ENCODE measurements at regions not wholly inside any gene's neighbourhood (a gene's known extent, or its start where the extent isn't known, plus 50 kb on each side); places are given as distances from the start of the nearest gene placed in this dataset.

DNA sequence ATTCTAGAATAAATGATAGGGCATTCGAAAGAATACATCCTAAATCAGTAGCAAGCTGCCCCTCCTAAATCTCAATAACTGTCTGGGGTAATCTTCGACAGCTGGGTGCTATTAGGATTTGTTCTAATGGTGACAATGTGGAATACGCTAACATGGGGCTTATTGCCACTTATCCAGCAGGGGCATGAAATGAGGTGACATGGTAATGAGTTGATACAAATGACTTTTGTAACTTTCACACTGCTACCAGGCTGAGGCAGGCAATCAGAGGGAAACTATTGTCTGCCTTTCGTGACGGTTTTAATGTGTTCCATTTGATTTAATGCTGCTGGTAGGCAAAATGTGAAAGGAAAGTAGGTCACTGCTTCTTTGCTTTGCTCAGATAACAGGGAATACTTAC lies 1047.4 kb upstream of the PABPC4L start:
- H3K36me3 Mint-ChIP-seq (ENCODE audit: low read depth): no peaks in the 10 kb centered on the region
- H3K27me3 Mint-ChIP-seq: no peaks in the 10 kb centered on the region
- ATAC-seq (no peak), DNase-seq (no peak)
- no peaks in the 10 kb centered on the region for H3K4me1 Mint-ChIP-seq
- no peak overlapping the region for H3K4me3 Mint-ChIP-seq
- no peak overlapping the region for H3K27ac Mint-ChIP-seq
- no peaks in the 10 kb centered on the region for H3K9me3 Mint-ChIP-seq

DNA sequence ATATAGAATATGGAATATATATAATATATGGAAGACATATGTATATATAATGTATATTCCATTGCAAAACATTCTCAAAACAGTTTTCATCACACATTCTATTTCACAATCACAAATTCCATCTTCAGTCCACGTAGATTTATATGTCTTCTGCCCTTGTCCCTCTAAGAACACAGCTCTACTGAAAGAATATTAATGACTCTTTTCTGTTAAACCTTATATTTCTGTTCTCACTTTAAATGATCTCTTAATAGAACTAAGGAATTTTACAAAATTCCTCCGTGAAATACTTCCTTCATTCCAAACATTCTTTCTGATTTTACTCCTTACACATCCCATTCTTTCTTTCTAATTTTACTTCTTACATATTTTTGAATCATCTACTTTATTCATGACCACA lies 1043.1 kb upstream of the PABPC4L start:
- Mint-ChIP-seq H3K4me3 (no peak overlapping the region), H3K9me3 (no peaks in the 10 kb centered on the region), H3K36me3 (ENCODE audit: low read depth) (no peaks in the 10 kb centered on the region), H3K27ac (no peak overlapping the region), H3K27me3 (no peaks in the 10 kb centered on the region), H3K4me1 (no peaks in the 10 kb centered on the region)
- ATAC-seq: no peak
- no peak for DNase-seq

DNA sequence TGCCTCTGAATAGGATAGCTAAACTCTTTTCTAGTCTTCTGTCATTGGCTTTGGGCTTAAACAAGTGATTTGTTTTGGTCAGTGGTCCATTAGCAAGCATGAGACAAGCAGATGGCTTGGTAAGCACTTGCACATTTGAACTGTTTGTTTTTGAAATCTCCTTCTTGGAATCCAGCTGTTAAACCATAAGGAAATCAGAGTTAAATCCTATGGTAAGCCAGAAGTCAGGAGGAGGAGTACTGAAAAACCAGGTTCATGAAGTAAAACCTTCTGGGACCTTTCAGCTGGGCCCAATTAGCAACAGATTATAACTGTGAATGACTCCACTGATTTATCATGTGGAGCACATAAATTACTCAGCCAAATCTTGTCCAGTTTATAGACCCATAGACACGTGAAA lies 1042.5 kb upstream of the PABPC4L start:
- DNase-seq (no peak), ATAC-seq (no peak)
- Mint-ChIP-seq H3K4me1 (no peaks in the 10 kb centered on the region), H3K36me3 (ENCODE audit: low read depth) (no peaks in the 10 kb centered on the region), H3K27me3 (no peaks in the 10 kb centered on the region), H3K4me3 (no peak overlapping the region), H3K9me3 (no peaks in the 10 kb centered on the region), H3K27ac (no peak overlapping the region)

DNA sequence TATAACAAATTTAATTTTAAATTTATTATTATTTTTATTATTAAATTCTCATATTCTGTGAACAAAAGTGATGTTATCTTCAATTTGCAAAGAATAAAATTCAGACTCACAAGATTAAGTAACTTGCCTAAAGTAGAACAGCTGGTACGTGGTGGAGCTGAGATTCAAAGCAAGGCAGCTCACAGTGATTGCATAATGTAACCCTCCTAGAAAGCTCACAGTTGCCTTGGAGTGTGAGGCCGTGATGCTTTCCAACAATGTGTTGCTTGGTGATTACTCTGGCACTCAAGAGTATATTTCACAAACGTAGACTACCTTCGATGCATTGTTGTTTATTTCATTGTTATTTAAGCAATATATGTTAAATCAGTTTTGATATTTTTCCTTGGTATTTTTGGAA lies 1039.2 kb upstream of the PABPC4L start:
- Mint-ChIP-seq H3K36me3 (ENCODE audit: low read depth) (no peaks in the 10 kb centered on the region), H3K4me3 (no peak overlapping the region), H3K9me3 (no peaks in the 10 kb centered on the region), H3K27ac (no peak overlapping the region), H3K4me1 (no peaks in the 10 kb centered on the region), H3K27me3 (no peaks in the 10 kb centered on the region)
- ATAC-seq: no peak
- DNase-seq: no peak

DNA sequence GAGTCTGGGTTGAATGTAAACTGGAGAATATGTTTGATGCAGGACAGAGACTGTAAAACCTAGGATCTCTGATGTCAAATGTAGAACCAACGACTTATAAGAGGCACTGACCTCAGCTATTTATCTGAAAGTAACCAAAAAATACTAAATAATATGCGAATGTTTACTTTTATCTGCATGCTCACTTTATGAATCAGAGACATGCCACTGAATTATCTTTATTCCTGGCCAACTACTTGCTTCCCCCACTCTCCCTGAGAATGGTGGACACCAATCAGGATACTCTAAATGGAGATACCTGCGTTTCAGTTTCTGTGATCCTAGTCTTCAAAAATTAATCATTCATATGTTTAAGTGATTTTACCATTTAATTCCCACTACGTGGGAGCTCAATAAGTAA lies 1038.4 kb upstream of the PABPC4L start:
- no peaks in the 10 kb centered on the region for H3K9me3 Mint-ChIP-seq
- H3K4me1 Mint-ChIP-seq: no peaks in the 10 kb centered on the region
- no peak overlapping the region for H3K27ac Mint-ChIP-seq
- no peak overlapping the region for H3K4me3 Mint-ChIP-seq
- H3K36me3 Mint-ChIP-seq (ENCODE audit: low read depth): no peaks in the 10 kb centered on the region
- H3K27me3 Mint-ChIP-seq: no peaks in the 10 kb centered on the region
- ATAC-seq (no peak), DNase-seq (no peak)

DNA sequence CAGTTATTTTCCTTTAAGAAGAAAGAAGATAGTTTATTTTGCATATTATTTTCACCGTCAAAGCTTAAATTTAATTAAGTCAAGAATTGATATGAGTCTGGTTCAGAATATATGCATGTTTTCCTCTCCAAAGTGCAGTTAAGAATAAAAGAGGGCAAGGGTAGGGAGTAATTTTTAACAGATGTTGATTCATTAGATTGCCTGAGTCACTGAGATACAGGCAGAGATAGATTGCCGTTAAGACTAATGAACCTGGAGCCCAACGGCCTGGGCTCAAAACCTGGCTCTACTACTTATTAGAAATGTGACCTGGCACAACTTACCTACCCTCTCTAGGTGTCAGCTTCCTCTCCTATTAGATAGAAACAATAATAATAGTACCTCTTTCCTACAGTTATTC lies 1037.4 kb upstream of the PABPC4L start:
- Mint-ChIP-seq H3K4me3 (no peak overlapping the region), H3K27ac (no peak overlapping the region), H3K9me3 (no peaks in the 10 kb centered on the region), H3K36me3 (ENCODE audit: low read depth) (no peaks in the 10 kb centered on the region), H3K27me3 (no peaks in the 10 kb centered on the region), H3K4me1 (no peaks in the 10 kb centered on the region)
- ATAC-seq (no peak), DNase-seq (no peak)

DNA sequence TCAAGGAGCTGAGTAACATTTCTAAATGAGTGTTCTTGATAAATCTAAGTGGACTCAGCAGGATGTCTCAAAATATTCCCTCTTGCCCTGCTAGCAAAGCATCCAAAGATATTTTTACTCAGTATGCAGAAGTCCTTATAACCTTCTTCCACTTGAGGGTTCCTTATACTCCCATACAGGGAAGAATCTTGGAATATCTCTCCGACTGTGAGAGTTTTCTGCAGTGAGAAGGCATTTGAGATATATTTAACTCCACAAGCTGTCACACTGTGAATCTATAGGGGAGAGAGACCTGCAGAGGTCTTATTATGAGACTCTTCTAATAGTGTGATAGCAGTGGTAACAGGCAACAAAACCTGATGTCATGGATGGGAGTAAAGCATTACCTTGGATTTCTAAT lies 1034.5 kb upstream of the PABPC4L start:
- no peak overlapping the region for H3K4me3 Mint-ChIP-seq
- H3K36me3 Mint-ChIP-seq (ENCODE audit: low read depth): no peaks in the 10 kb centered on the region
- ATAC-seq (no peak), DNase-seq (no peak)
- no peaks in the 10 kb centered on the region for H3K4me1 Mint-ChIP-seq
- no peak overlapping the region for H3K27ac Mint-ChIP-seq
- H3K9me3 Mint-ChIP-seq: no peaks in the 10 kb centered on the region
- no peaks in the 10 kb centered on the region for H3K27me3 Mint-ChIP-seq

DNA sequence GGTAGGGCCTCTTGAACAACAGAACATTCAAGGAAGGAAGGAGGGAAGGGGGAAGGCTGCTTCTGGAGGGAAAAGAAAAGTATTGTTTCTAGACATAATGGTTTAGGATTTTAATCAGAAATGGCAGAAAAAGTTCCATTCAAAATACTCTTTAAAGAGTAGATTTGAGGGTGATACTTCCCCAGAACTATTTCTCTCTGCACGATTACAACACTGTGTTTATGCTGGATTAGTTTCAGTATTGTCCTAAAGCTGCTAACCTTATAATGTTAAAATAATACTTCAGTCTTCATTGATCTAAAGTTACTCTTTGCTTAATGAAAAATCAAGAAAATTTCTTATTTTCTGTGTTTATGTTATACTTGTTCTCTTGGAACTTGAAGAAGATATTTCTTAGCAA lies 1026.3 kb upstream of the PABPC4L start:
- Mint-ChIP-seq H3K36me3 (ENCODE audit: low read depth) (no peaks in the 10 kb centered on the region), H3K4me3 (no peak overlapping the region), H3K9me3 (no peaks in the 10 kb centered on the region), H3K27ac (no peak overlapping the region), H3K4me1 (no peaks in the 10 kb centered on the region), H3K27me3 (no peaks in the 10 kb centered on the region)
- no peak for ATAC-seq
- no peak for DNase-seq

DNA sequence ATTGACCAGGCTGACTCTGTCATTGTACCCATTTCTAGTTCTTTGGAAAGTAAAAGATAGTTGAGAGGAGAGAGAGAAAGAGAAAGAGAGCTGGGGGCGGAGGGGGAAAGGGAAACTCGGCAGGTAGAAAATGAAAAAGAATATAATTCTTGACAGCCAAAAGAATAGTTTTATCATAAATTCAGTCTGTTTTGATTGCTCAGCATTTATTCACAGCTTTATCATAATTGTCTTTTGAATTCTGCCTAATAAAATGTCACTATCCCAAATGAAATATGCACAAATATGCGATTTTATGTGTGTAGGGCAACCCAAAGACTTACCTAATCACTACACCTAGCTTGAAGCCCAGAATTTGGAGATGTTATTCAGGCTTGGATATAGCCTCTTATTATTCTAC lies 1024.0 kb upstream of the PABPC4L start:
- Mint-ChIP-seq H3K27me3 (no peaks in the 10 kb centered on the region), H3K36me3 (ENCODE audit: low read depth) (no peaks in the 10 kb centered on the region), H3K27ac (no peak overlapping the region), H3K9me3 (no peaks in the 10 kb centered on the region), H3K4me3 (no peak overlapping the region), H3K4me1 (no peaks in the 10 kb centered on the region)
- DNase-seq (no peak), ATAC-seq (no peak)

DNA sequence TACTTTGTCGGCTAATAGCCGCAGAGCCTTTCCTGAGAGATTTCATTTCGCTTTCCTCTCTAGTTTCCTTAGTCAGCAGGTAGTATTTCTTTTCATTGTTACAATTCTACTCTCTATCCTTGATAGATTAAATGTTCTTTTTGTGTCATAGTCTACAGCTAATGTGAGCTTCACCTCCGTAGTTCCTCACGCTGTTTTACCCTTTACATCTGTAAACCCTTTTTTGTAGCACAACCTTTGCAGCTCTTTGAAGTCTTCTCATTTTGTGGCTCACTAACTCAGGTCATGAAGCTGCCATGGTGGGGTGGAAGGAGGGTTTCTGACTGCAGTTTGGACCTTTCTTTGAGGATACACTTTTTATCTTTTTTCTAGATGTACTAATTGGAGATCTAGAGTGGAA lies 1008.8 kb upstream of the PABPC4L start:
- Mint-ChIP-seq H3K4me3 (no peak overlapping the region), H3K4me1 (no peaks in the 10 kb centered on the region), H3K27ac (no peak overlapping the region), H3K9me3 (peaks cover 5% of the 10 kb centered on the region), H3K27me3 (no peaks in the 10 kb centered on the region), H3K36me3 (ENCODE audit: low read depth) (no peaks in the 10 kb centered on the region)
- ATAC-seq (no peak), DNase-seq (no peak)

DNA sequence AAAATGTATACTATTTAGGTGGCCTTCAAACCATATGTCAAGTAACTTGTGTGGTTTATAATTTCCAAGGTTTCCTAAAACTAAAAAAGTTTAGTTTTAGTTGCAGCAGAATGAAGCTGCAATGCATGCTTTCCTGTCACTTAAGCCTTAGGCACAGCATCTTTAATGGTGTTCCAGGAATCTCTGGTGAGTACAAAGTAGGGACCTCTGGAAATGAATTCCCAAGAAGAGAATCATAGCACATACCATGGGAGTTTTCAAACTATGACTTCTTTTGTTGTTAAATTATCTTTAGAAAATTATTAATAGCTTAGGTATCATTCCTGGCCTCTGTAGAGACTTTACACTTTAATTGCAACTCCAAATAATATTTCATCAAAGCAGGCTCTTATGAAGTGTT lies 1005.9 kb upstream of the PABPC4L start:
- no peak for DNase-seq
- no peak overlapping the region for H3K4me3 Mint-ChIP-seq

DNA sequence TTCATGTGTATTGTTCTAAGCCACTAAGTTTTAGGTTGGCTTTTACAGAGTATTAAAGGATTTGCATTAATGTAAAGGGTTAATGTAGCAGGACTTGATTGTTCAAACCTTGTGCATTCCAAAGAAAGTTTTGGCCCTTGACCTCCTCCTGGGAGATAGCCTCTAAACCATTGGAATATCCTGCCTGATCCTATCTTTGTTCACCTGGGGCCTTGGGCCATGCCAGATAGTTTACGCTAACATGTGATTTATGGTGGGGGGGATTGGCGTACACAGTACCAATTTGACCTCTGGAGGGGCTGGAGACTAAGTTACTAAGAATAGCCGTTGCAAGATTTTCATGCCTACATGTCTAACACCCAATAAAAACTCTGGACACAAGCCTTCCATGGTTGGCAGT lies 1002.7 kb upstream of the PABPC4L start:
- H3K27ac Mint-ChIP-seq: no peak overlapping the region
- H3K36me3 Mint-ChIP-seq (ENCODE audit: low read depth): no peaks in the 10 kb centered on the region
- no peaks in the 10 kb centered on the region for H3K4me1 Mint-ChIP-seq
- no peaks in the 10 kb centered on the region for H3K9me3 Mint-ChIP-seq
- no peak for DNase-seq
- ATAC-seq: no peak
- H3K4me3 Mint-ChIP-seq: no peak overlapping the region
- H3K27me3 Mint-ChIP-seq: no peaks in the 10 kb centered on the region

More for the DNA sequence above, 1005.9 kb upstream of the PABPC4L start:
- no peak overlapping the region for H3K27ac Mint-ChIP-seq
- no peaks in the 10 kb centered on the region for H3K27me3 Mint-ChIP-seq
- H3K36me3 Mint-ChIP-seq (ENCODE audit: low read depth): no peaks in the 10 kb centered on the region
- no peaks in the 10 kb centered on the region for H3K4me1 Mint-ChIP-seq
- no peak for ATAC-seq
- H3K9me3 Mint-ChIP-seq: peaks cover 5% of the 10 kb centered on the region

DNA sequence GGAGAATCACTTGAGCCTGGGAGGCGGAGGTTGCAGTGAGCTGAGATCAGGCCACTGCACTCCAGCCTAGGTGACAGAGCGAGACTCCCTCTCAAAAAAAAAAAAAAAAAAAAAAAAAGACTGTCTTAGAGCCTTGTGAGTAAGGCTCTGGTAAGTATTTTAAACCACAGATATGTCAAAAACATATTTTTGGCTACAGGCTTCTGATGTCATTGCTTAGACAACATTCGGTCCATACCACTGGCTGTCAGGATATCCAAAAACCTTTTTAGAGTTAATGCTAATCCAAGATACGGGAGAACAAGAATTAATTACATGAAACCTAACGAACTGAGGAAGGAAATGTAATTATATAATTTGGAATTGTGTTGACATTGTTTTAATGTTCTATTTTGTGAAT lies 999.5 kb upstream of the PABPC4L start:
- H3K27ac Mint-ChIP-seq: no peak overlapping the region
- no peak overlapping the region for H3K4me3 Mint-ChIP-seq
- H3K36me3 Mint-ChIP-seq (ENCODE audit: low read depth): no peaks in the 10 kb centered on the region
- H3K27me3 Mint-ChIP-seq: no peaks in the 10 kb centered on the region
- no peaks in the 10 kb centered on the region for H3K4me1 Mint-ChIP-seq
- DNase-seq (no peak), ATAC-seq (no peak)
- peaks cover 2% of the 10 kb centered on the region for H3K9me3 Mint-ChIP-seq

DNA sequence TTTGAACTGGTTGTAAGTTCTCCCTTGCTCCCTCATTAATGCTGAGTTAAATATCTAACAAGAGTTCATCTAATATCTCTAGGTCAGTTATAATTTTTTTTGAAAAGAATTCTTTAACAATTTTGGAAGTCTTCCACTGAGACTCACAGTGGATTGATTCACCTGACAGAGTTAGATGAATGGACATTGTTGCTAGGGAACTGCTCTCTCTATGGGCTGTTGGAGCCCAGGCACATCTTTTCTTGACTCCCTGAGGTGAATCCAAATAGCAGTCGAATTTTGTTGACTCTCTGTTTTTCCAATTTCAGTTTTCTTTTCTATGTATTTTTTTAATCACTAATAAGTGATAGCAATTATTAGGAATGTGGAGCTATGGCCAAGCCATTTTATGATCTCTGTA lies 996.1 kb upstream of the PABPC4L start:
- H3K4me3 Mint-ChIP-seq: no peak overlapping the region
- H3K27ac Mint-ChIP-seq: no peak overlapping the region
- H3K9me3 Mint-ChIP-seq: peaks cover 4% of the 10 kb centered on the region
- no peaks in the 10 kb centered on the region for H3K4me1 Mint-ChIP-seq
- no peaks in the 10 kb centered on the region for H3K36me3 Mint-ChIP-seq (ENCODE audit: low read depth)
- ATAC-seq (no peak), DNase-seq (no peak)
- no peaks in the 10 kb centered on the region for H3K27me3 Mint-ChIP-seq

DNA sequence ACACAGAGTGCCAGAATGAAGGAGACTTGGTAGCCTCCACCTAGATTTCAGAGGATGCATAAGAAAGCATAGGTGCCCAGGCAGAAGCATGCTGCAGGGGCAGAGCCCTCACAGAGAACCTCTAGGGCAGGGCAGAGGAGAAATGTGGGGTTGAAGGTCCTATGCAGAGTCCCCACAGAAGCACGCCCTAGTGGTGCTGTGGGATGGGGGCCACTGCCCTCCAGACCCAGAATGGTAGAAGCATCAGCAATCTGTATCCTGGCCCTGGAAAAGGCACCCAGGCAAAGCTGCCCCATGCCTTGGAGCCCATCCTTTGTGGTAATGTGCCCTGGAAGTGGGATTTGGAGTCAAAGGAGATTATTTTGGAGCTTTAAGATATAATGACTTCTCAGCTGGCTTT lies 992.9 kb upstream of the PABPC4L start:
- Mint-ChIP-seq H3K27me3 (no peaks in the 10 kb centered on the region), H3K9me3 (peaks cover 4% of the 10 kb centered on the region), H3K27ac (no peak overlapping the region), H3K36me3 (ENCODE audit: low read depth) (no peaks in the 10 kb centered on the region), H3K4me1 (no peaks in the 10 kb centered on the region), H3K4me3 (no peak overlapping the region)
- no peak for DNase-seq
- ATAC-seq: no peak

DNA sequence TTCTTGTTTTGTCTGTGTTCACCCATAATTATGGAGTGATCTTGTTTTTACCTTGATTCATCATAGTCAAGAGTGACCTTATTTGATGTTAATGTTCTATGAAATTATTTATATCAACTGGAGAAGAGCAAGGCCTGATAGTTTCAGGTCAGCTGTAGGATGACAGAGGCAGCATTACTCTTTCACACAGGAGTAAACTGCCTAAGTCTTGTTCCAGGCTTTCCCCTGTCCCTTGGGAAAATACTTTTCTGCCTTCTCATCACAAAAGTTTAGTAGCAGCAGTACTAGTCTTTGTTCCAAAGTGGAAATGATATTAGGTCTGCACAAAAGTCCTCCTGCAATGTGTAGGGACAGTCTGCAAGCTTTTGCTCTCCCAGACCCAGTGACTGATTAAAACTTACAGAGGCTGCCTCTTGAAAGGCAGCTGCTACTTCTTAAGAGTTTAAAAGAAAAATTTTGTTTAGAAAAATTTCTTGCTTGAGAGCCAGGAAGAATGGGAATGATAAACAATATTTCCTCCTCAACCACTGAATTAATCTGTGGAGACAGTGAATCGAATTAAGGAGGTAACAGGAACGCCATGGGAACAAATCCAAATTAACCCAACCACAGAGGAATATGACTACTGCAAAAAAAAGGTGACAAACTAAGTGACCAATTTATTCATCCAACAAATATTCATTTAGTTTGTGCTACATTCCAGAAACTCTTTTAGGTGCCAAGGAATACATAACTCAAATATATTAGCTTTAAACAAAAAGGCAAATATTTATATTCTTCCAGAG lies 991.4 kb upstream of the PABPC4L start:
- Mint-ChIP-seq H3K36me3 (ENCODE audit: low read depth) (no peaks in the 10 kb centered on the region), H3K4me3 (no peak overlapping the region), H3K9me3 (peaks cover 4% of the 10 kb centered on the region), H3K4me1 (no peaks in the 10 kb centered on the region), H3K27ac (no peak overlapping the region), H3K27me3 (no peaks in the 10 kb centered on the region)
- DNase-seq (no peak), ATAC-seq (no peak)
